ENCODE measurements at regions not wholly inside any gene's neighbourhood (a gene's known extent, or its start where the extent isn't known, plus 50 kb on each side); places are given as distances from the start of the nearest gene placed in this dataset.

DNA sequence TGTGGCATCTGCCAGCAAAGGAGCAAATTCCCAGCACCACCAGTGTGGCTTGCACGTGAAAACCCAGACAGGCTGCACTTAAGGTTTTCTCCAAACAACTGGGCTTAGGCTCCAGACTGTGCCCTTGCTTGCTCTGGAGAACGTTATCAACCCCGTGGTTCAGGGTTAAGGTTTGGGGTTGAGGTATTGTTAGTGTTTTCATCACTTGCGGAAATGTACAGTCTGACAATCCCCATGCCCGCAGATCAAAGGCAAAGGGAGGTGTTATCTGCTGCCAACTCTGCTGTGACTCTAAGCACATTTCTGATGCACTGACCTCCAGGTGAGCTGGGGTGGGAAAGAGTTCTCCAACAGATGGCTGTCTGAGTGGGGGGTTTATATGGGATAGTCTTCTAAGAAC is 253.5 kb upstream of the NT5C1B start:
- TF ChIP-seq, protein P1, sequence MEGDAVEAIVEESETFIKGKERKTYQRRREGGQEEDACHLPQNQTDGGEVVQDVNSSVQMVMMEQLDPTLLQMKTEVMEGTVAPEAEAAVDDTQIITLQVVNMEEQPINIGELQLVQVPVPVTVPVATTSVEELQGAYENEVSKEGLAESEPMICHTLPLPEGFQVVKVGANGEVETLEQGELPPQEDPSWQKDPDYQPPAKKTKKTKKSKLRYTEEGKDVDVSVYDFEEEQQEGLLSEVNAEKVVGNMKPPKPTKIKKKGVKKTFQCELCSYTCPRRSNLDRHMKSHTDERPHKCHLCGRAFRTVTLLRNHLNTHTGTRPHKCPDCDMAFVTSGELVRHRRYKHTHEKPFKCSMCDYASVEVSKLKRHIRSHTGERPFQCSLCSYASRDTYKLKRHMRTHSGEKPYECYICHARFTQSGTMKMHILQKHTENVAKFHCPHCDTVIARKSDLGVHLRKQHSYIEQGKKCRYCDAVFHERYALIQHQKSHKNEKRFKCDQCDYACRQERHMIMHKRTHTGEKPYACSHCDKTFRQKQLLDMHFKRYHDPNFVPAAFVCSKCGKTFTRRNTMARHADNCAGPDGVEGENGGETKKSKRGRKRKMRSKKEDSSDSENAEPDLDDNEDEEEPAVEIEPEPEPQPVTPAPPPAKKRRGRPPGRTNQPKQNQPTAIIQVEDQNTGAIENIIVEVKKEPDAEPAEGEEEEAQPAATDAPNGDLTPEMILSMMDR (conservative IDR thresholded peaks at IDR 0.05), result no peak
- no peak for TF ChIP-seq ZFX (IDR thresholded peaks at IDR 0.05)
